Suprapubic skin (tissue), 4 donors: ENCODE measurements at regions not wholly inside any gene's neighbourhood (a gene's known extent, or its start where the extent isn't known, plus 50 kb on each side); places are given as distances from the start of the nearest gene placed in this dataset.

Experiments
- CTCF ChIP-seq, 2 donors: fragments of 200-600 bp in 1 of 2; fragments of 450-650 bp in 1 of 2; sonication (generic) in 1 of 2; IDR thresholded peaks; one replicate each; pipeline ENCODE4 v1.5.1; 2016 to 2019; ENCODE audit warnings: antibody characterized with exemption in 2 of 2, mild to moderate bottlenecking in 1 of 2, moderate library complexity in 1 of 2
- EP300 ChIP-seq: sonication (generic); formaldehyde crosslinking; IDR thresholded peaks from one replicate; pipeline ENCODE4 v1.6.1; 2017; ENCODE audit warnings: antibody characterized with exemption
- POLR2A ChIP-seq, 2 donors: fragments of 450-650 bp; IDR thresholded peaks; one replicate each; pipeline ENCODE4 v1.6.1; 2017; ENCODE audit warnings: antibody characterized with exemption in 2 of 2, mild to moderate bottlenecking in 2 of 2, moderate library complexity in 2 of 2
- POLR2AphosphoS5 ChIP-seq, 3 donors: sonication (generic); formaldehyde crosslinking; IDR thresholded peaks; one replicate each; pipeline ENCODE4 v1.6.1; 2017; ENCODE audit warnings: antibody characterized with exemption in 3 of 3

- TF ChIP-seq POLR2AphosphoS5 (IDR thresholded peaks at IDR 0.05), result no peak
- TF ChIP-seq POLR2A (IDR thresholded peaks at IDR 0.05), result no peak
- TF ChIP-seq CTCF (IDR thresholded peaks at IDR 0.05), result no peak
- TF ChIP-seq EP300, result no peak
Measured at GRCh38 chr6:159616456-159616855, 76.6 kb downstream of the SOD2 start.
